ENCODE measurements at regions not wholly inside any gene's neighbourhood (a gene's known extent, or its start where the extent isn't known, plus 50 kb on each side); places are given as distances from the start of the nearest gene placed in this dataset.
A peak's percentile ranks its signal among the peaks of the same experiment; 100 is the strongest.

GRCh38 chr4:94015956-94016355 lies 187.4 kb downstream of the ATOH1 start:
- no peaks in the 10 kb centered on the region for H3K36me3 ChIP-seq (ENCODE audit: insufficient read depth, low read length)

GRCh38 chr4:94032754-94033153 lies 174.9 kb upstream of the SMARCAD1 start:
- H4K20me1 ChIP-seq (ENCODE audit: insufficient read depth): no peaks in the 10 kb centered on the region
- no peaks in the 10 kb centered on the region for H3K9me2 ChIP-seq (ENCODE audit: insufficient read depth, low read length)
- no peak overlapping the region for H2AFZ ChIP-seq (ENCODE audit: low read depth, low read length)
- no peaks in the 10 kb centered on the region for H3F3A ChIP-seq (ENCODE audit: insufficient read depth, low read length, poor library complexity, severe bottlenecking)
- no peaks in the 10 kb centered on the region for H3K36me3 ChIP-seq (ENCODE audit: insufficient read depth, low read length)
- H3K4me3 ChIP-seq (ENCODE audit: low read length): no peak overlapping the region
- H3K4me2 ChIP-seq (ENCODE audit: low read length): no peak overlapping the region
- H3K9ac ChIP-seq (ENCODE audit: low read length): no peak overlapping the region
- H3K9me3 ChIP-seq (ENCODE audit: low read length): no peaks in the 10 kb centered on the region
- H3K27ac ChIP-seq (ENCODE audit: low read length): no peak overlapping the region
- H3K27me3 ChIP-seq (ENCODE audit: insufficient read depth, low read depth, low read length): no peaks in the 10 kb centered on the region
- no peaks in the 10 kb centered on the region for H3K79me2 ChIP-seq (replicated peaks; ENCODE audit: insufficient read depth, low read length)
- TF ChIP-seq SMC3 (conservative IDR thresholded peaks at IDR 0.05; ENCODE audit: poor library complexity): no peak
- TF ChIP-seq RAD21 (conservative IDR thresholded peaks at IDR 0.05): no peak
- TF ChIP-seq CTCF (IDR thresholded peaks at IDR 0.05; ENCODE audit: poor library complexity, severe bottlenecking): no peak
- peak; percentile 51 for TF ChIP-seq EP300 (conservative IDR thresholded peaks at IDR 0.05; ENCODE audit: poor library complexity, severe bottlenecking)
- no peak for TF ChIP-seq MXI1 (conservative IDR thresholded peaks at IDR 0.05; ENCODE audit: poor library complexity, severe bottlenecking)
- peak; percentile 77 for TF ChIP-seq REST (IDR thresholded peaks at IDR 0.05; ENCODE audit: borderline replicate concordance)
- TF ChIP-seq POLR2AphosphoS5 (IDR thresholded peaks at IDR 0.05): peak; percentile 78

More at GRCh38 chr4:94015956-94016355, 187.4 kb downstream of the ATOH1 start:
- no peak overlapping the region for H2AFZ ChIP-seq (ENCODE audit: low read depth, low read length)
- no peaks in the 10 kb centered on the region for H3K27me3 ChIP-seq (ENCODE audit: insufficient read depth, low read depth, low read length)
- H3K9me2 ChIP-seq (ENCODE audit: insufficient read depth, low read length): no peaks in the 10 kb centered on the region
- TF ChIP-seq EP300 (conservative IDR thresholded peaks at IDR 0.05; ENCODE audit: poor library complexity, severe bottlenecking): no peak
- TF ChIP-seq POLR2AphosphoS5 (IDR thresholded peaks at IDR 0.05): no peak
- TF ChIP-seq TAF1 (IDR thresholded peaks at IDR 0.05; ENCODE audit: low read depth): no peak
- TF ChIP-seq MXI1 (conservative IDR thresholded peaks at IDR 0.05; ENCODE audit: poor library complexity, severe bottlenecking): no peak
- no peak for TF ChIP-seq REST (IDR thresholded peaks at IDR 0.05; ENCODE audit: borderline replicate concordance)
- no peak for TF ChIP-seq SMC3 (conservative IDR thresholded peaks at IDR 0.05; ENCODE audit: poor library complexity)
- TF ChIP-seq EZH2 (IDR thresholded peaks at IDR 0.05; ENCODE audit: borderline replicate concordance, insufficient read depth, low read length, poor library complexity, severe bottlenecking): no peak
- TF ChIP-seq RAD21 (conservative IDR thresholded peaks at IDR 0.05): no peak
- no peak for TF ChIP-seq CTCF (IDR thresholded peaks at IDR 0.05; ENCODE audit: poor library complexity, severe bottlenecking)
- no peak overlapping the region for H3K9ac ChIP-seq (ENCODE audit: low read length)
- no peaks in the 10 kb centered on the region for H4K20me1 ChIP-seq (ENCODE audit: insufficient read depth)
- H3K27ac ChIP-seq (ENCODE audit: low read length): no peak overlapping the region
- H3K4me3 ChIP-seq (ENCODE audit: low read length): no peak overlapping the region
- H3K4me2 ChIP-seq (ENCODE audit: low read length): no peak overlapping the region
- H3K79me2 ChIP-seq (replicated peaks; ENCODE audit: insufficient read depth, low read length): no peaks in the 10 kb centered on the region
- H3K9me3 ChIP-seq (ENCODE audit: low read length): peaks cover 3% of the 10 kb centered on the region
- H3F3A ChIP-seq (ENCODE audit: insufficient read depth, low read length, poor library complexity, severe bottlenecking): no peaks in the 10 kb centered on the region

All from neural cell (in vitro differentiated cells).